HG03025 (cell line): ENCODE measurements at regions not wholly inside any gene's neighbourhood (a gene's known extent, or its start where the extent isn't known, plus 50 kb on each side); places are given as distances from the start of the nearest gene placed in this dataset.
"Not testable (repeated sequence)": the region's sequence is repeated elsewhere in the genome, so short reads cannot be mapped to it uniquely, and the experiment has no call there.

Source experiments
- ATAC-seq: cut with Tn5 transposase; IDR thresholded peaks from one replicate; pipeline ENCODE4 v1.9.1; 2021; ENCODE audit warnings: mild to moderate bottlenecking, moderate library complexity; ENCODE audit not compliant: unreplicated experiment, low FRiP score

- ATAC-seq = no peak
Measured at GRCh38 chr3:26247712-26248111, 374.9 kb upstream of the LRRC3B start.

- no peak for ATAC-seq
Measured at GRCh38 chr3:26252001-26252400, 370.6 kb upstream of the LRRC3B start.

- ATAC-seq = no peak
Measured at GRCh38 chr3:26256224-26256623, 366.3 kb upstream of the LRRC3B start.

GRCh38 chr3:26259176-26259575 lies 363.4 kb upstream of the LRRC3B start:
- ATAC-seq = no peak

GRCh38 chr3:26260139-26260538 lies 362.4 kb upstream of the LRRC3B start:
- ATAC-seq = no peak

- no peak for ATAC-seq
Measured at GRCh38 chr3:26264708-26265107, 357.9 kb upstream of the LRRC3B start.

DNA sequence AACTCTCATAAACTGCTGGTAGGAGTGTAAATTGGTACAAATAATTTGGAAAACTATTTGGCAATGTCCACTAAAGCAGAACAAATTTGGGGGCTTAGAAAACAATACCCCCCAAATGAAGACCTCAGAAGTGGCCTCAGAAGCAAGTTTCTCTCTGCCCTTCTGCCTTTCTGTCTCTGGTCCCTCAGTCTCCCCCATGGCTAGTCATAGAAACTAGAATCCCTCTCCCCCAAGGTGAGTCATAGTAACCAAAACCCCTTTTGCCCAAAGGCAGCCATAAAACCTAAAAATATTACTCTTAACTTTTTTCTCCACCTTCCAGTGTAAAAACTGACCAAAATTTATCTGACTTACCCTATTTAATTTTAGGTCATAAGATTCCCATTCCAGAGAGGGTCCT lies 350.7 kb upstream of the LRRC3B start:
- ATAC-seq = no peak

DNA sequence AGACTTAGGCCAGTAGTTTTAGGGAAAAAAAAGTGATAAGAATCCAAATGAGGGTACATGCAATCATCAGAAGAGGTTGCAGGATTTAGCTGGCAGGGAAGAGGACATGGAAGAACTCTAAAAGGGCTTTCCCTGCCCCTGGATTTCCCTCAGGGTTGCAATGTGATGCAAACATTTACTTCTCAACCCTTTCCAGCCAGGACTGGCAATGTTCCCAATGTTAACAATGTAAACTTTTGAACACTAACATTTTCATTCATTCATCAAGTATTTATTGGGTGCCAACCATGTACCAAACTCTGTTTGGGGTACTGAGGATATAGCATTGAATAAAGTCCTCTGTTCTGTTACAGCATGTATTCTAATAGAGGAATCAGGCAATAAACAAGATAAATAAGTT lies 349.4 kb upstream of the LRRC3B start:
- ATAC-seq = no peak

- ATAC-seq = no peak
Measured at GRCh38 chr3:26279091-26279490, 343.5 kb upstream of the LRRC3B start.

GRCh38 chr3:26280517-26280916 lies 342.1 kb upstream of the LRRC3B start:
- no peak for ATAC-seq

GRCh38 chr3:26281284-26281985 lies 341.1 kb upstream of the LRRC3B start:
- ATAC-seq = no peak

GRCh38 chr3:26284503-26284902 lies 338.1 kb upstream of the LRRC3B start:
- ATAC-seq = not testable (repeated sequence)

- no peak for ATAC-seq
Measured at GRCh38 chr3:26291840-26292239, 330.7 kb upstream of the LRRC3B start.

DNA sequence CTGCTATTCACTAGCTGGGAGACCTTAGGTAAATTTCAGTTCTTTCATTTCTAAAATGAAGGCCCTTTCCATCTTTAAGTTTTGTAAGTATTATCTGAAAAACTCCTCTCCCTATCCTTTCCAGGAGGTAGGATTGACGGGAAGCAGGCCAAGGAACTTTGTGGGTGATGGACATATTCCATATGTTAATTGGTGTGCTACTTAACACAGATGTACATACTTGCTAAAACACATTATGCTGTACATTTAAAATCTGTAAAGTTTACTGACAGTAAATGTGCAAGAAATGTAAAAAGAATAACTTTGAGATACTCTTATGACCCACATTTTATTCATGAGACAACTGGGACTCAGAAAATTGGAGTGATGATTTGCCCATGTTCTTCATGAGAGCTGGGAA lies 329.8 kb upstream of the LRRC3B start:
- no peak for ATAC-seq

DNA sequence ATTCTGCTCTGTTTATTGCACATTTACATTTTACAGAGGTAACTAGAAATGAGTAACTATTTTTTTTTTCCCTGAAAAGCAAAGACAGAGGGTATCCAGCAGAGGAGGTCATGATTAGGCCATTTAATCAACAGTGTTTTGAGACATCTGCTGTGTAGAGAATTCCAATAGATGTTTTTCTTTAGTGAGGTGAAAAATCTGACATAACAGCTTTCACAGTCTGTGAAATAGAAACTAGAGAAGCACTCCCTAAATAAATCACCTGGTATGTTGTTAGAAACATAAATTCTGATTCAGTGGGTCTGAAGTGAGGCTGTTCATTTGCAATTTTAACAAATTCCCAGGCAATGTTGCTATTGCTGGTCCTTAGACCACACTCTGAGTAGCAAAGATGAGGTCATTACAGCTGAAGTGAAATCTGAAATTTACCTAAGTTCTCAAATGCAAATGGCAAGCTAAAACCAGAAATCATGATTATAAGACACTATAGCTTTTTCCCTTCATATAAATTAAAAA lies 329.2 kb upstream of the LRRC3B start:
- no peak for ATAC-seq

DNA sequence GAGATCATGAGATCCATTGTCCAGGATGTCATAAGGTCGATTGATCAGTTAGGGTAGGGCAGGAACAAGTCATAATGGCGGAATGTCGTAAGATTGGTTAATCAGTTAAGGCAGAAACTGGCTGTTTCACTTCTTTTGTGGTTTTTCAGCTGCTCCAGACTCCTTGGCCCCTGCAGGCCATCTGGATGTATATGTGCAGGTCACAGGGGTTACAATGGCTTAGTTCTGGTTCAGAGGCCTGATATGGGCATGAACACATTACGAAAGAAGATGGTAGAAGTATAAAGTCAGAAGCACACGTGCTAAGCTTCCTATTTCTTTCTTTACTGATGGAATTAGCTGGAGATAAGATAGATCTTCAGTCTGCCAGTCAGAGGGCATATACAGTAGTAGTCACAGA lies 315.4 kb upstream of the LRRC3B start:
- ATAC-seq = no peak

DNA sequence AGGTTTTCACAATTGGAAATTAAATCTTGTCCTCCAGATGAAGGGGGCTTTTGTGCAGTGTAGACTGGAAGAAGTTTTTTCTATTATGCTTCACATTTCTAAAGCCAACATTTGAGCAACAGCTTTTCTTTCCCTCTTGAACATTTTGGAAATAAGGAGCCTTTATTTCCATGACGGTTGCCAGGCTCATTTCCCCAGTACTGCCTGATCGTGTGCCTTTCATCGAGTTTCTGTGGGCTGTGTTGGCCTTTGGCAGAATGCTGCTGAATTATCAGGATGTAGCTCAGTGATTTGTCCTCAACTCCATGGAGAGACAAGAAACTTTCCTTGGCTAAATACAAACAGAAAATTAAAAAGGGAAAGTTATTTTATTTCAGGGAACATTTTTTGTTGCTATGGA lies 314.8 kb upstream of the LRRC3B start:
- no peak for ATAC-seq

DNA sequence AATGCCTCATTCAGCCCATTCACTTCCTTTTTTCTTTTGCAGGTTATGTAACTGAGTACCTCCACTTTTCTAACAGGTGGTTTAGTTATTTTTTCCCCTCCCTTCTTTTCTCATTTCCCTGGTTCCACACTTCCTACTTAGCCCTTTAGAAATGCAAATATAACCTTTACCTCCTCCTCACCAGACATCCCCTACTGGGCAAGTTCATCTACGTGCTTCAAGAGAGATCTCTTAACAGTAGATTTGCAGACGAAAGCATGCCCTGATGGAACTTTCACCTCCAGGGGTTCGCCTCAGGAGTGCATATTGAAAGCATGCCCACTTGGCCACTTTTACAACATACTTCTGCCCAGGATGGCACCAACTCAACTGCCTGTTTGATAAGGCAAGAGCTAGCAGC lies 314.1 kb upstream of the LRRC3B start:
- no peak for ATAC-seq

DNA sequence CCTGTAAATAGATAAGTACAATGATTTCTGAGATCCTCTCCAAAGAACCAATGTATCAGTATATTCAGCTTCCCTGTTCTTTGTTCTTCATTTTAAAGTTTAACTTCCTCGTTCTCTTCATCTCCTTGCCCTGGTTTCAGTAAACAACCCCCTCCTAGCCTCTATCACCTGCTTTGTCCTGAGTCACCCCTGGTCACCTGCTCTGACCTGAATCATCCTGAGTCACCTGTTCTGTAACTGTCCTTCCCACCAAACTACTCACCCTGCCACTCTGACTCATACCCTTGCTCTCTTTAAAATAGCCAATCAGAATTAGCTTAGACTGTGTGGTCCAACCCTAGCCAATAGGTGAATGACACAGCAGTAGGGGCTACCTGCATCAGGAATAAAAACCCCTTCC lies 313.0 kb upstream of the LRRC3B start:
- ATAC-seq = not testable (repeated sequence)

GRCh38 chr3:26312816-26313215 lies 309.8 kb upstream of the LRRC3B start:
- ATAC-seq = no peak

- no peak for ATAC-seq
Measured at GRCh38 chr3:26316472-26316871, 306.1 kb upstream of the LRRC3B start.

DNA sequence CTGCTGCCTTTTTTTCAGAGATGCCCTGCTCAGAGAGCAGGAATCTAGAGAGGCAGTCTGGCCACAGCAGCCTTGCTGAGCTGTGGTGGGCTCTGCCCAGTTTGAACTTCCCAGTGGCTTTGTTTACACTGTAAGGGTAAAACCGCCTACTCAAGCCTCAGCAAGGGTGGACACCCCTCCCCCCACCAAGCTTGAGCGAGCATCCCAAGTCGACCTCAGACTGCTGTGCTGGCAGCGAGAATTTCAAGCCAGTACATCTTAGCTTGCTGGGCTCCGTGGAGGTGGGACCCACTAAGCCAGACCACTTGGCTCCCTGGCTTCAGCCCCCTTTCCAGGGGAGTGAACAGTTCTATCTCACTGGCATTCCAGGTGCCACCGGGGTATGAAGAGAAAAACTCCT lies 298.8 kb upstream of the LRRC3B start:
- not testable (repeated sequence) for ATAC-seq

GRCh38 chr3:26340001-26340400 lies 282.6 kb upstream of the LRRC3B start:
- no peak for ATAC-seq
